ENCODE measurements at regions not wholly inside any gene's neighbourhood (a gene's known extent, or its start where the extent isn't known, plus 50 kb on each side); places are given as distances from the start of the nearest gene placed in this dataset.

DNA sequence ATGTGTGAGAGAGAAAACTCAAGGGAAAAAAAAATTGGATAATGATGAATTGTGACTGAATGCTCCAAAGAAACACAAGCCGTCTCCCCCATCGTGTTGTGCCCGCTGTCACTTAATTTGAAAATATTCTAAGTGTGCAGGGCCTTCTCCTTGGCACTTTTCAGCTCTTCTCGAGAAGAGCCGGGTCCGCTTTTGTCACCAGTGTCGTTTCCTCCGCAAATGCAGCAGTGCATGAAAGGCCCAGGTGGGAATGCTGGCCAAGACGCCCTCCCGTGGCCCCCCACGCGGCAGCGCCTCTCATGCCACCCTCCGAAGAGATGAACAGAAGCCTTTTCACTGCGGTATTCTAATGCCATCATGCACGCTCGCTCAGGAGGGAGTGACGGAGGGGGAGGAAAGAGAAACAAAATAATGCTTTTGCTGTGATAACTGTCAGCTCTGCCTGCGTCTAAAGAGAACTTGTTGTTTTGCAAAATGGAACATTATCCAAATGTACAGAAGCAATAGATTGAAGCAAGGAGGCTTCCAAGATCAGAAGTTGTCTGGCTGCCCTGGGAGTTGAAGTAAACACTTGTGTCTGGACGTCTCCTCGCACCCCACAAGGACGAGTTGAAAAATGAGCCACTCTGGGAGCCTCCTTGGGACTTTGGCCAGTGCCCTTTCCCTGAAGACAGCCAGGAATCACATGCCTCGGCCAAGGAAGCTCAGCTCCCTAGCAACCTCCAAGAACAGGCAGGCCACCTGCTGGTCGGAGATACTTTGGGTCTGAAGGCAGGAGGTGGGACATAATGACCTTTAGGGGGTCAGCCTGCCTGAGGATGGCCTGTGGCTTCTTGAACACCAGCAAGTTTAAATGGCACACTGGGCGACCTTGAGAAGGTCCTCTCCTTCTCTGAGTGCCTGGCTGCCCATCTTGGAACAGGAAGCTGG, 166.1 kb upstream of the ZC3H12A start:
- dilution Hi-C loops (cut with MboI; ENCODE audit: extremely low pct_ligation_motif_present, low sequenced_read_pairs) (no loop called here), intact Hi-C loops (cut with micrococcal nuclease) (no loop called here)
- POLR2A ChIA-PET = no interaction called here
- no peak overlapping the region for H3K4me3 ChIP-seq (replicated peaks in 1 of 3; ENCODE audit: insufficient read depth in 1 of 3, low read depth in 1 of 3, low read length in 3 of 3)
- TF ChIP-seq POLR2AphosphoS5 (IDR thresholded peaks at IDR 0.05; ENCODE audit: insufficient read depth, low read depth, low read length) (no peak), JUN (IDR thresholded peaks at IDR 0.05; ENCODE audit: borderline replicate concordance, insufficient read depth, insufficient read length, low read depth) (no peak), POLR2A (IDR thresholded peaks at IDR 0.05; ENCODE audit: low read depth, low read length) (no peak), MAX (IDR thresholded peaks at IDR 0.05; ENCODE audit: insufficient read depth, insufficient read length) (no peak), FOS (IDR thresholded peaks at IDR 0.05; ENCODE audit: borderline replicate concordance, insufficient read depth, low read length) (no peak), GATA2 (IDR thresholded peaks at IDR 0.05; ENCODE audit: insufficient read depth, insufficient read length, low read depth, low read length) (no peak), EZH2 (IDR thresholded peaks at IDR 0.05; ENCODE audit: borderline replicate concordance, low read depth, low read length, severe bottlenecking) (no peak), MYC (IDR thresholded peaks at IDR 0.05; ENCODE audit: low read depth, low read length) (no peak)
- TF ChIP-seq, protein P1, sequence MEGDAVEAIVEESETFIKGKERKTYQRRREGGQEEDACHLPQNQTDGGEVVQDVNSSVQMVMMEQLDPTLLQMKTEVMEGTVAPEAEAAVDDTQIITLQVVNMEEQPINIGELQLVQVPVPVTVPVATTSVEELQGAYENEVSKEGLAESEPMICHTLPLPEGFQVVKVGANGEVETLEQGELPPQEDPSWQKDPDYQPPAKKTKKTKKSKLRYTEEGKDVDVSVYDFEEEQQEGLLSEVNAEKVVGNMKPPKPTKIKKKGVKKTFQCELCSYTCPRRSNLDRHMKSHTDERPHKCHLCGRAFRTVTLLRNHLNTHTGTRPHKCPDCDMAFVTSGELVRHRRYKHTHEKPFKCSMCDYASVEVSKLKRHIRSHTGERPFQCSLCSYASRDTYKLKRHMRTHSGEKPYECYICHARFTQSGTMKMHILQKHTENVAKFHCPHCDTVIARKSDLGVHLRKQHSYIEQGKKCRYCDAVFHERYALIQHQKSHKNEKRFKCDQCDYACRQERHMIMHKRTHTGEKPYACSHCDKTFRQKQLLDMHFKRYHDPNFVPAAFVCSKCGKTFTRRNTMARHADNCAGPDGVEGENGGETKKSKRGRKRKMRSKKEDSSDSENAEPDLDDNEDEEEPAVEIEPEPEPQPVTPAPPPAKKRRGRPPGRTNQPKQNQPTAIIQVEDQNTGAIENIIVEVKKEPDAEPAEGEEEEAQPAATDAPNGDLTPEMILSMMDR (IDR thresholded peaks at IDR 0.05; ENCODE audit: extremely low read depth in 1 of 2, insufficient read depth in 1 of 2, low read depth in 1 of 2, low read length in 2 of 2) = no peak
- CTCF ChIA-PET = interaction anchor here (1.5 kb wide), 1 partner anchor 16 kb away, joined by 5 read pairs; no protein-coding TSS in a partner anchor
- H3K9me1 ChIP-seq (replicated peaks; ENCODE audit: control insufficient read depth, extremely low read depth, insufficient read depth, low read length) = no peaks in the 10 kb centered on the region
- no peaks in the 10 kb centered on the region for H4K20me1 ChIP-seq (replicated peaks; ENCODE audit: control insufficient read depth, extremely low read depth, insufficient read depth, low read length)
- H3K4me2 ChIP-seq (ENCODE audit: insufficient read depth, low read length) = no peak overlapping the region
- H3K4me1 ChIP-seq (ENCODE audit: control insufficient read depth, extremely low read depth, insufficient read depth, low read length) = no peaks in the 10 kb centered on the region
- no peak overlapping the region for H2AFZ ChIP-seq (ENCODE audit: low read depth, low read length)
- DNase-seq (ENCODE audit: low read depth, low spot score) (no peak), FAIRE-seq (no peak)
- H3K9me3 ChIP-seq (replicated peaks; ENCODE audit: control insufficient read depth, insufficient read depth, low read length) = no peaks in the 10 kb centered on the region
- H3K27ac ChIP-seq (ENCODE audit: insufficient read depth, low read depth, low read length) = no peak overlapping the region
- H3K79me2 ChIP-seq (ENCODE audit: control insufficient read depth, insufficient read depth, low read length) = no peaks in the 10 kb centered on the region
- H3K27me3 ChIP-seq (ENCODE audit: control insufficient read depth in 2 of 2, insufficient read depth in 2 of 2, low read length in 2 of 2) = no peaks in the 10 kb centered on the region
- H3K36me3 ChIP-seq (ENCODE audit: control insufficient read depth in 2 of 2, extremely low read depth in 1 of 2, insufficient read depth in 2 of 2, low read length in 2 of 2) = no peaks in the 10 kb centered on the region
- BruUV-seq (replicated peaks) = no TSS peak
- H3K9ac ChIP-seq (replicated peaks; ENCODE audit: extremely low read depth, insufficient read depth, low read length) = no peak overlapping the region

Data from endothelial cell of umbilical vein (primary cell).